ENCODE measurements at regions not wholly inside any gene's neighbourhood (a gene's known extent, or its start where the extent isn't known, plus 50 kb on each side); places are given as distances from the start of the nearest gene placed in this dataset.
"Not testable (repeated sequence)": the region's sequence is repeated elsewhere in the genome, so short reads cannot be mapped to it uniquely, and the experiment has no call there.

DNA sequence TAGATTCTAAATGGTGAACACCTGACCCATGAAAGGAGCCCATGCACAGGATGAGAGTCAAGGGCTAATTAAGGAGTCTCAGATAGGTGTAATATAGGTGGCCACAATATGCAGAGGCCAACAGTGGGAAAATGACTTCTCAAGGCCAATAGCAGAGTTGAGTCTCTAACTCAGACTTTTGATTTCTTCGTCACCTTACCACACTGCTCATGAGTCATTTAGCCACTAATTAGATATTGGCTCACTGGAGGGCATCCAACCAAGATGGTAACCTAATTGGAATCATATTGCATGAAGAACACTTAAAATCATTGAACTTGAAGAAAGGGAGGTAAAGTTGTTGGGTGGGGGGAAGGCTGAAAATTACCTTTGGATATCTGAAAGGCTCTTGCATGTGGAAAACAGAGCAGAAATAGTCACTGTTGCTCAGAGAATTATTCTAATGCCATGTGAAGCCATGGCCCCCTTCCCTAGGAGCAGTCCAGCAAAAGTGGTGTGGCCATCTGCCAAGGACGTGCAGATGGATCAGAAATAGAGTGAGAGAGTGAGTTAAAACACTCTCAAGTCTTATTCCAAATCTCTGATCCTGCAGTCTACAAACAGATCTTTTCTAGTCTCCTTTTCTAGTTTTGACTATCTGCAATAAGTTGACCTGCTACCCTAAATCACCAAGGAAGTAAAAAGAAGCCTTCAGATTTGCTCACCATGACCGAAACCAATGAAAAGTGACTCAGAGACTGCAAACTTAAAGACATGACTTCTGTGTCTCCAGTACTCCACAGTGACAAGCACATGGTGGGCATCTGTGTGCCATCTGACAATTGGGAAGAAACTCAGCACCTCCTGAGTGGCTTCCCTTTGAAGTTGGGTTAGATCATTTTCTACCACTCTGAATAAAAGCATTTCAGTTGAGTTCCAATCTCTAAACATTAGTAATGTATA lies 93.9 kb upstream of the C1QTNF7 start:
- Mint-ChIP-seq H3K27me3 (peaks cover 0 to 16% of the 10 kb centered on the region in 2 donors), H3K4me1 (ENCODE audit: low read depth in 2 of 2) (no peaks in the 10 kb centered on the region), H3K9me3 (no peaks in the 10 kb centered on the region), H3K4me3 (no peak overlapping the region), H3K27ac (no peak overlapping the region), H3K36me3 (no peaks in the 10 kb centered on the region)
- DNase-seq (ENCODE audit: low spot score), result no peak
- ATAC-seq, result no peak

DNA sequence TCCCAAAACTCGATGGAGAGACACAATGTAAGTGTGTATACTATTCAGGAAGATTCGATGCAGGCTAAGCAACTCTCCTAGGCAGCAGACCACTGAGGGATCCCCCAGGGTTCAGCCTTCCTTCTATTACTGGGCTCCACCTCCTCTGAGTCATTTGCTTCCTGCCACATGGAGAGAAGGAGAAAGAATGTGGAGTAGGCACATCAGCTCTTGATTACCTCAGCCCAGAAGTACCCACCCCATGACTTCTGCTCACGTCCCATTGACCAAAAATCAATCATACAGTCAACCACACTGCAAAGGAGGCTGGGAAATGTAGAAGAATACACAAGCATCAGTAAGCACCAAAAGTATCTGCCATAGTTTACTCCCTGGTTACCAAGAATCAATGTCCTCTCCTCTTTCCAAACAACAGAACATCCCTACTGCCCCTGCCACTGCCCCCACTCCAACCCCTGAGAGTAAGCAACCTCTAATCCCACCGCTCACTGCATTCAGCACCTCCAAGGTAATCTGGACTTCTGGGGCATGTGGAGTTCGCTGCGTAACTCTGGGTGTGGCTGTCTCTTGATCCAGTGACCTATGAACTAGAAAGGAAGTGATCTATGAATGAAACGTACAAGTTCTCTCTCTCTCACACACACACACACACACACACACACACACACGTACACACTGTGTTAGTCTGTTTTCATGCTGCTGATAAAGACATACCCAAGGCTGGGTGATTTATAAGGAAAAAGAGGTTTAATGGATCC lies 91.2 kb upstream of the C1QTNF7 start:
- Mint-ChIP-seq H3K27me3 (peaks cover 0 to 19% of the 10 kb centered on the region in 2 donors), H3K9me3 (no peaks in the 10 kb centered on the region)

DNA sequence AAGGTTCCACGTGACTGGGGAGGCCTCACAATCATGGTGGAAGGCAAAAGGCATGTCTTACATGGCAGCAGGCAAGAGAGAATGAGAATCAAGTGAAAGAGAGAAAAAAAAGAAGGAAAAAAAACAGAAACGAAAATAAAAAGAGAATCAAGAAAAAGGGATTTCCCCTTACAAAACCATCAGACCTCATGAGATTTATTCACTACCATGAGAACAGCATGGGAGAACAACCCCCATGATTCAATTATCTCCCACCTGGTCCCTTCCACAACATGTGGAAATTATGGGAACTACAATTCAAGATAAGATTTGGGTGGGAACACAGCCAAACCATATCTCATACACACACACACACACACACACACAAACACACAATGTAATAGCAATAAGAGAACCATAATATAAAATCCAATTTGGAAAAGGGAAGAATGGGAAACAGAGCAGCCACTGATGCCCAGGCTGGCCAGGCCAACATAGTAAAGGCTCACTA lies 90.6 kb upstream of the C1QTNF7 start:
- not testable (repeated sequence) for DNase-seq (ENCODE audit: low spot score); H3K9me3 Mint-ChIP-seq; H3K4me1 Mint-ChIP-seq (ENCODE audit: low read depth in 2 of 2); H3K27ac Mint-ChIP-seq; H3K4me3 Mint-ChIP-seq; H3K36me3 Mint-ChIP-seq; ATAC-seq
- peaks cover 0 to 19% of the 10 kb centered on the region in 2 donors for H3K27me3 Mint-ChIP-seq

More for the DNA sequence above, 91.2 kb upstream of the C1QTNF7 start:
- Mint-ChIP-seq H3K36me3 (no peaks in the 10 kb centered on the region), H3K4me3 (no peak overlapping the region), H3K27ac (no peak overlapping the region), H3K4me1 (ENCODE audit: low read depth in 2 of 2) (no peaks in the 10 kb centered on the region)
- no peak for ATAC-seq
- no peak for DNase-seq (ENCODE audit: low spot score)

DNA sequence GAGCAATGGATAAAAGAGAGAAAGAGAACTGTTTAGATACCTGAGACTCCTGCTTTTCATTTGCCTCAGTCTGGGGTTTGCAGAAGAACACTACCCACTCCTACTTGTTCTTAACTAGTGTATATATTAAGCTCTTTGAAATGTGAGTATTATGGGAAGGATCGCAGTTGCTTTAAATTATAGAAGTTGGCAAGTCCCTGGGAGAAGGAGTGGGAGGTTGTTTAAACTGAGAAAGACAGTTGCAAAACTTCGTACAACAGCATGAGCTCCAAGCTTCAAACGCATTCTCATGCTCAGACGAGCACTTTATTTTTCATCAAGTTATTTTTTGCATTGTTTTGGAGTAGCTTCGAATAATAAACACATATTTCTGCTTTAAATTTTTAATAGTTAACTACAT lies 88.1 kb upstream of the C1QTNF7 start:
- Mint-ChIP-seq H3K9me3 (no peaks in the 10 kb centered on the region), H3K4me1 (ENCODE audit: low read depth in 2 of 2) (no peaks in the 10 kb centered on the region), H3K4me3 (no peak overlapping the region), H3K27me3 (peaks cover 0 to 10% of the 10 kb centered on the region in 2 donors), H3K27ac (no peak overlapping the region), H3K36me3 (no peaks in the 10 kb centered on the region)
- DNase-seq (ENCODE audit: low spot score) (no peak), ATAC-seq (no peak)

DNA sequence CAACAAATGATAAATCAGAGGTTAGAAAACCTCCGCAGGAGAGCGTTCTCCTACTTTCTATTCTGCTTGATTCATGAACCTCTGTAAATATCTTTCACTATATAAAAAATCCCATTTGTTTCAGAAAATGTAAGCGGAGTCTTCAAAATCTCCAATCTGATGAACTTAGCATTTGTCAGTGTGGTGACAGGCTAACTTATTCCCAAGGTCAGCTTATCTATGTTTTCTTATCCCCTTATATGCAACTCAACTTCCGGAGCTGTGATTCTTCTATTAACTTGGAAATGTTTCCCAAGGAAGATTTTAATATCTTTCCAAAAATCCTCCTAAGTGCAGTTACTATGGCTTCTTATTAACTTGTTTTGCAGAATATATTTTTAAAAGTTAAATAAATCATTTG lies 87.5 kb upstream of the C1QTNF7 start:
- H3K36me3 Mint-ChIP-seq, result no peaks in the 10 kb centered on the region
- no peaks in the 10 kb centered on the region for H3K4me1 Mint-ChIP-seq (ENCODE audit: low read depth in 2 of 2)
- no peak for ATAC-seq
- DNase-seq (ENCODE audit: low spot score), result no peak
- H3K4me3 Mint-ChIP-seq, result no peak overlapping the region
- H3K27me3 Mint-ChIP-seq, result peaks cover 0 to 10% of the 10 kb centered on the region in 2 donors
- H3K9me3 Mint-ChIP-seq, result no peaks in the 10 kb centered on the region
- H3K27ac Mint-ChIP-seq, result no peak overlapping the region

DNA sequence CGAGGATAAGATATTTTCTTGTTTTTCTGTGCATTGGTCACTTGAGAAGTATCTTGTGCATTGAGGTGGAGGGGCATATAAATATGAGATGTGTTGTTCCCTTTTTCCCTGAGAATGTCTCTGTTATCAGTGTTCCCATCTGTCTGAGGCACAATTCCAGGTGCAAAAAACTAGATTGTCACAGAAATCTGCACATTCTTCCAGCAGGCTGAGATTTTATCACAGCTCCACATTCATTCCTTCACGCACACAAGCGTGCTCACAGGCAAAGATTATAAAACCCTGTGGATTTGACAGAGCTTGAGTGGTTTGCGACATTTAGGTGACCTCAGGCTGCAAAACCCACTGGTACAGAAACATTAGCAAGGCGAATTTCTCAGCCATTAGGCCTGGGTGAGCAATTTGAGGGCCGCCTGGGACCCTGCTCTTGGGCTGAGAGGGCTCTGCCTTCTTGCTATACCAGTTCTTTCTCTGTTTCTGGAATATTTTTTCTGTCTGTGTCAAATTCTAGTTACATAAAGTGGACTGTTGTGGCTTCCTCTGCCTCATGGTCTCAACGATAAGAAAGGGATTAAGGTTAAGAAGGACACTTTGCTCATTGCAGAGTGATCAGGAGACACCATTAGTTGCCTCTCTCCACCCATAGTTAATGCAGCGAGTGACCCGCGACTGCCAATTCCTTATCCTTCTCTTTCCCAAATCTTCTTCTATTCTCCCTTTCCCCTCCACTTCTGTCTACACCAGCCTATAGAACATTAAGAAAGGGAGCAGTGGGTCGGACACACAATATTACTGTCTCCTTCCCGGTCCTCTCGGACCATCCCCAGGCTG lies 86.7 kb upstream of the C1QTNF7 start:
- ATAC-seq (no peak), DNase-seq (ENCODE audit: low spot score) (no peak)
- Mint-ChIP-seq H3K4me1 (ENCODE audit: low read depth in 2 of 2) (no peaks in the 10 kb centered on the region), H3K36me3 (no peaks in the 10 kb centered on the region), H3K27me3 (peaks cover 0 to 10% of the 10 kb centered on the region in 2 donors), H3K4me3 (no peak overlapping the region), H3K27ac (no peak overlapping the region), H3K9me3 (no peaks in the 10 kb centered on the region)

DNA sequence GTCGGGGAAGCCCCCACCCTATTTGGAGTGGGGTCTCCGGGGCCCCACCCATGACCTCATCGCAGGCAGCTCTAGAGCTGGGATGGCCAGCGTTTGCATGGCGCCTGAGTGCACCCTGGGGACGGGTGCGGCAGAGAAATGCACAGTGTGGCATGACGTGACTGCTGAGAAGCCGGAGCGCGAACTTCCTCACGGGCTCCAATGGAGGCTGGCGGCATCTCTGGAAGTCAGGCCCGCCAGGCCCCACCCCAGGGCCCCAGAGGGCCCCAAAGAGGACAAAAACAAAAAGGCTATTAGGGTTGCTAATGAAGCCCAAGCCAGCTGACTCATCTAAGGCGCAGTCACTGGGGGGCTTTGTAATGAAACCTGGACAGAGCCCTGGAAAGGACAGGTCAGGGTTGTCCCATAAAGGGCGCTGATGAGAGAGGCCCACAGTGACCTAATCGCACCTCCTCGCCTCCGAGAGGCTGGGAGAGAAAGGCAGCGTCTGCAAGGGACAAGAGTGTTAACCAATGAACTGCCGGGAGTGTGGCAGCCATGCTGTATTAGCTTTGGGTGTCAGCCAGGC lies 86.0 kb upstream of the C1QTNF7 start:
- H3K27me3 Mint-ChIP-seq, result peaks cover 0 to 10% of the 10 kb centered on the region in 2 donors
- H3K27ac Mint-ChIP-seq, result no peak overlapping the region
- H3K9me3 Mint-ChIP-seq, result no peaks in the 10 kb centered on the region
- H3K4me3 Mint-ChIP-seq, result no peak overlapping the region
- H3K4me1 Mint-ChIP-seq (ENCODE audit: low read depth in 2 of 2), result no peaks in the 10 kb centered on the region
- ATAC-seq, result no peak
- no peak for DNase-seq (ENCODE audit: low spot score)
- no peaks in the 10 kb centered on the region for H3K36me3 Mint-ChIP-seq

DNA sequence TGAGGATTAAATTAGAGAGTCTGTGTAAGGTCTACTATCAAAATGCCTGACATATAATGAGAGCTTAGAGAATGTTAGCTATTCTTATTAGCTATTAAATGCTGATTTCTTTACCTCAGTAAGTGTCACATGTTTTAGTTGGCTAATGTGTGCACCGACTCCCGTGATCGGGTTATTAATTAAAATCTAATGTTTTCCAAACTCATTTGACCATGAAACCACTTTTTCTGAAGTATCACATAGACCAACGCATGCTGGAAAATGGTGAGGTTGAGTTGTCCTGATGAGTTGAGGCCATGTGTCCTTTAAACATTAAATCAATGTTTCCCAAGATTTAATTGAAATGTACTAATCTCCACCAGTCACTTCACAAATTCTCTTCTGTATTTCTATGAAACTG lies 84.8 kb upstream of the C1QTNF7 start:
- Mint-ChIP-seq H3K36me3 (no peaks in the 10 kb centered on the region), H3K27ac (no peak overlapping the region)

DNA sequence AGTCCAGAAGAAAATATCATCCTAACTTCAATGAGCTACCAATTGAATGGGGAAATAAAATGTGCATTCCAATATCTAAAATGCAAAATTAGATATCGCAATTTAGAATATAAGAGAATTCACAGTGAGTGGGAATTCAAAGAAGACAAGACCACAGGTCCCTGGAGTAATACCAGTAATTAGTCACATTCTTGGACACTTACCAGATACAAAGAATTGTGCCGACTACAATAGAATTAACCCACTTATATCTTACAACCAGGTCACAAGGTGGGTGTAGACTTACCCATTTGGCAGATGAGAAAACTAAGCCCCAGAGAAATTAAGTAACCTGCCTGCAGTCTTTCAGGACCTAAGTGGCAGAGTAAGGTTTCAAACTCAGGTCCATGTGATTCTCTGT lies 84.3 kb upstream of the C1QTNF7 start:
- H3K27me3 Mint-ChIP-seq, result peaks cover 0 to 4% of the 10 kb centered on the region in 2 donors
- no peaks in the 10 kb centered on the region for H3K4me1 Mint-ChIP-seq (ENCODE audit: low read depth in 2 of 2)
- no peak for DNase-seq (ENCODE audit: low spot score)
- H3K36me3 Mint-ChIP-seq, result no peaks in the 10 kb centered on the region
- no peak overlapping the region for H3K4me3 Mint-ChIP-seq
- no peak for ATAC-seq
- H3K27ac Mint-ChIP-seq, result no peak overlapping the region
- H3K9me3 Mint-ChIP-seq, result no peaks in the 10 kb centered on the region

More for the DNA sequence above, 84.8 kb upstream of the C1QTNF7 start:
- no peaks in the 10 kb centered on the region for H3K4me1 Mint-ChIP-seq (ENCODE audit: low read depth in 2 of 2)
- no peaks in the 10 kb centered on the region for H3K9me3 Mint-ChIP-seq
- DNase-seq (ENCODE audit: low spot score) (no peak), ATAC-seq (no peak)
- peaks cover 0 to 5% of the 10 kb centered on the region in 2 donors for H3K27me3 Mint-ChIP-seq
- H3K4me3 Mint-ChIP-seq, result no peak overlapping the region

DNA sequence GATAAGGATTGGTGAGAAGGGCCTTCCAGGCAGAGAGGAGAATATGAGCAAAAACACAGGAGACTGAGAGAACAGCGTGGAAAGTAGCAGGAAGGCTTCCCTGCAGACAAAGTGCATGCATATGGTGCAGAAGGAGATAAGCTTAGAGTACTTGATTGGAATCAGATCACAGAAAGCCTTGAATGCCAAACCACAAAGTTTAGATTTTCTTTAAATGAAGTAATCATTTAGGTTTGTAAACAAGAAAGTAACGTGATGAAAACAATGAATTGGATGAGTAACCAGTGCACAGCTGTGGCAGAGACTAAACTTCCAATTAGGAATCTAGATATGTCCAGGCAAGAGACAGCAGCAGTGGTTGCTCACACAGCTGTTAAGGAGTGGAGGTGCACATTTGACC lies 83.8 kb upstream of the C1QTNF7 start:
- peaks cover 2 to 3% of the 10 kb centered on the region in 2 donors for H3K4me1 Mint-ChIP-seq (ENCODE audit: low read depth in 2 of 2)
- H3K9me3 Mint-ChIP-seq, result no peaks in the 10 kb centered on the region
- ATAC-seq, result no peak
- H3K4me3 Mint-ChIP-seq, result no peak overlapping the region
- DNase-seq (ENCODE audit: low spot score), result no peak
- no peak overlapping the region for H3K27ac Mint-ChIP-seq
- H3K36me3 Mint-ChIP-seq, result no peaks in the 10 kb centered on the region
- H3K27me3 Mint-ChIP-seq, result peaks cover 0 to 4% of the 10 kb centered on the region in 2 donors

DNA sequence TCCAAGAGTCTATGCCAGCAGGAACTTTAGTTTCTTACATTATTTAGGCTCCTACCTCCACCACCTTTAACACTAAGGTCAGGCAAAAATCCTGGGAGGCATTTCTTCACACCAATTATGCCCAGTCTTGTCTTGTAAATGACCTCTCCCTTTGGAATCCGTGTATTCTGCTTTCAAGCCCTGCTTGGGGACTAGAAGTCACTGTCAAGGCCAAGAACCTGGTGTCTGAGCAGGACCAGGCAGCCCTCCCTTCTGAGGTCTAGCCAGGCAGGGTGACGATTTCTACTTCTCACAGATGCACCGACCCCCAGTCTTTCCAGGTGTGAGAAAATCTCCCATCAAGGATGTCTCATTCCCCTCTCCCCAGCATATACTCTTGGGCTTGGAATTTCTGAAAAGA lies 82.7 kb upstream of the C1QTNF7 start:
- H3K36me3 Mint-ChIP-seq, result no peaks in the 10 kb centered on the region
- H3K27me3 Mint-ChIP-seq, result no peaks in the 10 kb centered on the region
- peaks cover 11 to 12% of the 10 kb centered on the region in 2 donors for H3K4me1 Mint-ChIP-seq (ENCODE audit: low read depth in 2 of 2)
- H3K9me3 Mint-ChIP-seq, result no peaks in the 10 kb centered on the region
- H3K4me3 Mint-ChIP-seq, result no peak overlapping the region
- no peak overlapping the region for H3K27ac Mint-ChIP-seq
- ATAC-seq (no peak), DNase-seq (ENCODE audit: low spot score) (no peak)

DNA sequence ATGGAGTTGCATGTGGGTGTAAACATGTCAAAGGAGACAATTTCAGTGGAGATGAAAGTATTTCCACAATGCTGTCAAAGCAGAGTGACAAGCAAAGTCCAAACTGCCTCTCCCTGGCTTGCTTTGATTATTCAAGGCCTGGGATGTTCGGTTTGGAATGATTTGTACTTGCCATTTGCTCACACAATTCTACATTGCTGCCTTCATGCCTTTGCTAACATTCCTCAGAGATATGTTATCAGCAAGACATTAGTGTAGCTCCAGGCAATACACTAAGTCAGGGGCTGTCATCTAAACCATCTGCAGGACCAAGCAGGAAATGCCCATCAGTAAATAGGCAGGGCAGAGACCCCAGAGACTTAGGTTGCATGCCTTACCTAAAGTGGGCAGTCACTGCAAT lies 79.6 kb upstream of the C1QTNF7 start:
- H3K9me3 Mint-ChIP-seq, result no peaks in the 10 kb centered on the region
- DNase-seq (ENCODE audit: low spot score) (no peak), ATAC-seq (no peak)
- H3K36me3 Mint-ChIP-seq, result no peaks in the 10 kb centered on the region
- no peak overlapping the region for H3K4me3 Mint-ChIP-seq
- no peak overlapping the region for H3K27ac Mint-ChIP-seq
- H3K4me1 Mint-ChIP-seq (ENCODE audit: low read depth in 2 of 2), result peaks cover 11 to 15% of the 10 kb centered on the region in 2 donors
- peaks cover 0 to 3% of the 10 kb centered on the region in 2 donors for H3K27me3 Mint-ChIP-seq

DNA sequence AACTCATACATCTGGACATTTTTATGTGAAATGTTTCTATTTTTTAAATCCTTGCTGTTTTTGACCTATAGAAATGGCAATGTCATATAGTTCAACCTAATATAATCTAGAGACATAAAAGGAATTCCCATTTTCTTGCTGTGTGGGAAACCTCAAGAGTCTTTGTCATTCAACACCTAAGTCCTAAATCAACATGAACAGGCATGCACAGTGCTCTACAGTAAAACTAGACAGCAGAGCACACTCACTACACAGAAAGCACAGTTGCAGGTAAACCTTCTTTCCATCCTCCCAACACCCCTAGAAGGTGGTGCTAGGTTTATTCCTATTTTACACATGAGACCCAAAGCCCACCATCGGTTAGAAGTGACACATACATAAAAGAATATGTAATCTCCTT lies 79.1 kb upstream of the C1QTNF7 start:
- H3K36me3 Mint-ChIP-seq, result no peaks in the 10 kb centered on the region
- H3K4me3 Mint-ChIP-seq, result no peak overlapping the region

More for the DNA sequence above, 79.1 kb upstream of the C1QTNF7 start:
- no peak for ATAC-seq
- no peak for DNase-seq (ENCODE audit: low spot score)
- Mint-ChIP-seq H3K9me3 (no peaks in the 10 kb centered on the region), H3K27me3 (peaks cover 0 to 3% of the 10 kb centered on the region in 2 donors), H3K27ac (no peak overlapping the region), H3K4me1 (ENCODE audit: low read depth in 2 of 2) (peaks cover 11 to 15% of the 10 kb centered on the region in 2 donors)

Measured in natural killer cell treated with Interleukin-12 subunit alpha and Interleukin-12 subunit beta and Interleukin-15 and Interleukin-18, amount 100 ng/mL, for 72 hours (primary cell).